Body of pancreas (tissue), 4 donors: ENCODE measurements at regions not wholly inside any gene's neighbourhood (a gene's known extent, or its start where the extent isn't known, plus 50 kb on each side); places are given as distances from the start of the nearest gene placed in this dataset.

ENCODE experiments used
- CTCF ChIP-seq, 7 experiments: fragments of 450-650 bp in 4 of 7; fragments of 200-600 bp in 3 of 7; sonication (generic) in 3 of 7; IDR thresholded peaks; one replicate each; pipeline ENCODE4 v1.5.1; 2016 to 2019; ENCODE audit warnings: antibody characterized with exemption in 7 of 7
- POLR2A ChIP-seq, 3 donors: fragments of 450-650 bp; IDR thresholded peaks; one replicate each; pipeline ENCODE4 v1.6.1; 2016; ENCODE audit warnings: antibody characterized with exemption in 3 of 3, mild to moderate bottlenecking in 2 of 3

- TF ChIP-seq CTCF (IDR thresholded peaks at IDR 0.05) (no peak), POLR2A (IDR thresholded peaks at IDR 0.05) (no peak)
Observed at GRCh38 chrX:526295-527224, 104.0 kb upstream of the SHOX start.
